Left lung (tissue), 4 donors: ENCODE measurements at regions not wholly inside any gene's neighbourhood (a gene's known extent, or its start where the extent isn't known, plus 50 kb on each side); places are given as distances from the start of the nearest gene placed in this dataset.

Source experiments
- ATAC-seq: fragments of 200-7000 bp; cut with Tn5 transposase; one replicate; pipeline ENCODE4 v1.9.1; 2020; ENCODE audit warnings: moderate library complexity
- DNase-seq, 4 donors: peaks; one replicate each; pipeline ENCODE4 v3.0.0-alpha.2; 2013 to 2020
- H3K27ac ChIP-seq, 2 donors: fragments of 200-600 bp; sonication (generic) in 1 of 2; one replicate each; pipeline versions ENCODE4 v1.5.0 to v1.8.0; 2020 to 2021
- H3K27me3 ChIP-seq, 2 donors: fragments of 200-600 bp; sonication (generic) in 1 of 2; one replicate each; pipeline versions ENCODE4 v1.5.0 to v1.8.0; 2020 to 2021
- H3K36me3 ChIP-seq, 2 donors: fragments of 200-600 bp; sonication (generic) in 1 of 2; one replicate each; pipeline versions ENCODE4 v1.5.0 to v1.8.0; 2020 to 2021
- H3K4me1 ChIP-seq, 2 donors: fragments of 200-600 bp; one replicate each; pipeline ENCODE4 v1.8.0; 2021
- H3K4me3 ChIP-seq, 2 donors: fragments of 200-600 bp; sonication (generic) in 1 of 2; one replicate each; pipeline versions ENCODE4 v1.5.0 to v1.8.0; 2020 to 2021; ENCODE audit warnings: mild to moderate bottlenecking in 1 of 2
- H3K9me3 ChIP-seq, 2 donors: fragments of 200-600 bp; sonication (generic) in 1 of 2; one replicate each; pipeline versions ENCODE4 v1.5.0 to v1.8.0; 2020 to 2021
- CTCF ChIP-seq, 2 donors: fragments of 200-600 bp; sonication (generic) in 1 of 2; IDR thresholded peaks; one replicate each; pipeline versions ENCODE4 v1.5.0 to v1.8.0; 2021; ENCODE audit warnings: antibody characterized with exemption in 2 of 2
- intact Hi-C, 2 donors: fragments of 100-400 bp; cut with DNase I; formaldehyde crosslinking; loops; one replicate each; pipeline versions ENCODE4 v1.11.2 to v1.14.2; 2022
- donor health status: DM: no; HTN: yes; CAD: no.
- donor health status: DM: no; HTN: no; CAD: no.

- DNase-seq, result no peak
- no peak overlapping the region for H3K27ac ChIP-seq
- no peaks in the 10 kb centered on the region for H3K27me3 ChIP-seq
- no peak for ATAC-seq
- intact Hi-C loops, result no loop called here
- H3K4me3 ChIP-seq, result no peak overlapping the region
- no peak for TF ChIP-seq CTCF (IDR thresholded peaks at IDR 0.05)
- no peaks in the 10 kb centered on the region for H3K36me3 ChIP-seq
- peaks cover 0 to 2% of the 10 kb centered on the region in 2 donors for H3K9me3 ChIP-seq
- H3K4me1 ChIP-seq, result no peaks in the 10 kb centered on the region
Measured at GRCh38 chr7:51640841-51641240, 324.2 kb upstream of the COBL start.

- no peak for TF ChIP-seq CTCF (IDR thresholded peaks at IDR 0.05)
- Histone ChIP-seq H3K27ac (no peak overlapping the region), H3K9me3 (peaks cover 0 to 2% of the 10 kb centered on the region in 2 donors), H3K4me3 (no peak overlapping the region), H3K27me3 (no peaks in the 10 kb centered on the region), H3K4me1 (no peaks in the 10 kb centered on the region), H3K36me3 (no peaks in the 10 kb centered on the region)
- no peak for DNase-seq
- intact Hi-C loops, result no loop called here
- no peak for ATAC-seq
Measured at GRCh38 chr7:51639661-51640334, 323.2 kb upstream of the COBL start.

- no peak for DNase-seq
- Histone ChIP-seq H3K4me3 (no peak overlapping the region), H3K9me3 (no peaks in the 10 kb centered on the region), H3K36me3 (no peaks in the 10 kb centered on the region), H3K27me3 (no peaks in the 10 kb centered on the region), H3K4me1 (no peaks in the 10 kb centered on the region), H3K27ac (no peak overlapping the region)
- ATAC-seq, result no peak
- no peak for TF ChIP-seq CTCF (IDR thresholded peaks at IDR 0.05)
- intact Hi-C loops, result no loop called here
Measured at GRCh38 chr7:51636503-51636902, 319.9 kb upstream of the COBL start.

GRCh38 chr7:51635775-51636174, 319.2 kb upstream of the COBL start:
- Histone ChIP-seq H3K4me3 (no peak overlapping the region), H3K27me3 (no peaks in the 10 kb centered on the region), H3K27ac (no peak overlapping the region), H3K36me3 (no peaks in the 10 kb centered on the region), H3K4me1 (no peaks in the 10 kb centered on the region), H3K9me3 (peaks cover 0 to 3% of the 10 kb centered on the region in 2 donors)
- no peak for DNase-seq
- intact Hi-C loops, result no loop called here
- TF ChIP-seq CTCF (IDR thresholded peaks at IDR 0.05), result no peak
- ATAC-seq, result no peak

GRCh38 chr7:51634538-51634937, 317.9 kb upstream of the COBL start:
- no peak for ATAC-seq
- intact Hi-C loops, result no loop called here

More at GRCh38 chr7:51634538-51634937, 317.9 kb upstream of the COBL start:
- no peaks in the 10 kb centered on the region for H3K4me1 ChIP-seq
- no peak overlapping the region for H3K27ac ChIP-seq
- H3K9me3 ChIP-seq, result peaks cover 0 to 5% of the 10 kb centered on the region in 2 donors
- TF ChIP-seq CTCF (IDR thresholded peaks at IDR 0.05), result no peak
- H3K27me3 ChIP-seq, result no peaks in the 10 kb centered on the region
- DNase-seq, result no peak
- H3K36me3 ChIP-seq, result no peaks in the 10 kb centered on the region
- H3K4me3 ChIP-seq, result no peak overlapping the region
